ENCODE measurements at regions not wholly inside any gene's neighbourhood (a gene's known extent, or its start where the extent isn't known, plus 50 kb on each side); places are given as distances from the start of the nearest gene placed in this dataset.

DNA sequence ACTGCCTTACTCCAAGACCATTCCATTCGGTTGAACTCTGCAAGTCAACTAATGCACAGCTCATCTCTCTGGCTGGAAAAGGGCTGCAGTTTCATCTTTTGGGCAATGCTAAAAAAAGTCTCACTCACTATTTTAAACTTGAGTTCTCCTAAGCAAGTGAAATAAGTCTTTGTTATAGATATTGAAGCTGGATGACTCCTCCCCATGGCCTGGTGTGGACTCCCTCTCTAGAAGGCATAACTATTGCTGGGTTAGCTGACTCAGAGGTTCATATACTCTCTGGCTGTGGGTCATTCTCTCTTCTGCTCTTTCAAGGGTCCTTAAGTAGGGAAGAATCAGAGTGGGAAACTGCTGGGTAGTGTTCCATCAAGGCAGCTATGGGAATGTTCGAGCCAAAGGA lies 88.0 kb downstream of the XCL2 start:
- Mint-ChIP-seq H3K4me3 (no peak overlapping the region), H3K27ac (peak overlapping the region; percentile 72), H3K36me3 (ENCODE audit: low read depth) (peaks cover 27% of the 10 kb centered on the region), H3K27me3 (ENCODE audit: insufficient read depth) (peaks cover 1% of the 10 kb centered on the region), H3K4me1 (ENCODE audit: low read depth) (peaks cover 49% of the 10 kb centered on the region), H3K9me3 (peaks cover 11% of the 10 kb centered on the region)
- peak; percentile 24 for DNase-seq
- no peak for TF ChIP-seq CTCF (IDR thresholded peaks at IDR 0.05)

DNA sequence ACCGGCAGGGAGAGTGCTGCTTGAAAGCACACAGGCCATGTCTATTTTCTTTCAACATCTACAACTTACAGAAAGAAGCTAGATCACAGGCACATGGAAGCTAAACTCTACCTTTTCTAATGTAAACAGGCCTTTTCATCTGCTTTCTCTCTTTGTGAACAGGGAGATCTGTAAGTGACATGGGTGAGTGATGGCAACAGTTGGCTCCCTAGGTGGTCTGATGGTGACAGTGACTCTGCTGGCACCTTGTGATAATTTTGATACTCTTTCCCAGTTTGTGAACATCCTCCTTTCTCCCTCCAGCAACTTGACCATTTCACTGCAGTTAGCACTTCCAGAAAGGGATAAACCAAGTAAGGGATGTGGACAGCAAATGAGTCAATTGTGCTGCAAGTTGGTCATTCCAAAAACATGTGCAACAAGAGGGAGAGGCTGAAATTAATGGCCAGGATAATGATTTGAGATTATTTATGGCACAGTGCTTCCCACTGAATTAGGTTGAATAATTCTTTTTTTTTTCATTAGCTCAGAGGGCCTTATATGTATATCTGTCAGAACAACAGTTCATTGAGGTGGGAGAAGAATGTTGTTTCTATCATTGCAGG lies 89.5 kb downstream of the XCL2 start:
- Mint-ChIP-seq H3K4me3 (peak overlapping the region; percentile 6; the same call in 1 of the 2 replicates), H3K36me3 (ENCODE audit: low read depth) (peaks cover 13% of the 10 kb centered on the region), H3K27ac (peak overlapping the region; percentile 84), H3K4me1 (ENCODE audit: low read depth) (peaks cover 49% of the 10 kb centered on the region), H3K27me3 (ENCODE audit: insufficient read depth) (peaks cover 1% of the 10 kb centered on the region), H3K9me3 (peaks cover 9% of the 10 kb centered on the region)
- DNase-seq, result peak; percentile 82
- no peak for TF ChIP-seq CTCF (IDR thresholded peaks at IDR 0.05)

DNA sequence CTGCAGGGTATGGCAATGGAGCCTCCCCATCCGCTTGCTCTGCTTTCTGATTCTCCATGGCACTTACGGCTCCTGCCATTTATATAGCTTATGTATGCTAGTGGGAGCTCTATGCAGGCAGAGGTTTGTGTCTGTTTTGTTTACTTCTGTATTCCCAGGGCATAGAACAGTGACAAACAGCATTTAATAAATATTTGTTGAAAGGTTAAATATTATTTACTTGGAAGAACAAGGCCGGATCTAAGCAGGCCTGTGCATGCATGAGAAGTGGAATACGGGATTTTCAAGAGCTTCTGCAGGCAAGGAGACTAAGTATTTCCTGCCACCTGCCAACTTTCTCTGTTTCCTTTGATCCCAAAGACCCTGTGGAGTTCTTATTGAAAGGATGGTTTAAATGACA lies 90.7 kb downstream of the XCL2 start:
- H3K36me3 Mint-ChIP-seq (ENCODE audit: low read depth), result peaks cover 13% of the 10 kb centered on the region
- no peak for TF ChIP-seq CTCF (IDR thresholded peaks at IDR 0.05)
- DNase-seq, result no peak
- no peak overlapping the region for H3K4me3 Mint-ChIP-seq
- H3K27me3 Mint-ChIP-seq (ENCODE audit: insufficient read depth), result peaks cover 5% of the 10 kb centered on the region
- peaks cover 46% of the 10 kb centered on the region for H3K4me1 Mint-ChIP-seq (ENCODE audit: low read depth)
- peaks cover 9% of the 10 kb centered on the region for H3K9me3 Mint-ChIP-seq
- H3K27ac Mint-ChIP-seq, result no peak overlapping the region

DNA sequence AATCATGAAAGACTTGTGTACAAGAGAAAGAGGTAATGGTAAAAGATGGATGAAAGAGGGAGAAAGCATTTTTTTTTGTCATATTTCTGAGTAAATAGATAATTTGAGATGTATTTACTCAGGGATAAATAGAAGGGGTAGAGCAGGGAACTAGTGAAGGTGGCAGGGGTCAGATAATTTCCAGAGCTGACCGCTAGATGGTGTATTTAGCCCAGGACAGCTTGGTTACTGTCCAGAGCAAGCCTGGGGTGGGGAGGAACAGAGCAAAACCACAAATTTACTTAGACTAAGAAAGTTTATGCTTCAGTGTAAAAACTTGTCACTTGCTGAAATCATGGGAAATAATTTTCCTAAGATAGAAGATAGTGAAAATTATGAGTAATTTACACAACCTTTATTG lies 91.5 kb downstream of the XCL2 start:
- Mint-ChIP-seq H3K27me3 (ENCODE audit: insufficient read depth) (peaks cover 5% of the 10 kb centered on the region), H3K9me3 (peaks cover 9% of the 10 kb centered on the region), H3K27ac (no peak overlapping the region), H3K4me3 (no peak overlapping the region), H3K4me1 (ENCODE audit: low read depth) (peaks cover 39% of the 10 kb centered on the region), H3K36me3 (ENCODE audit: low read depth) (peaks cover 13% of the 10 kb centered on the region)
- DNase-seq, result no peak
- TF ChIP-seq CTCF (IDR thresholded peaks at IDR 0.05), result 0 out of 2 replicates have a peak, but pooled peaks have one; percentile 27

DNA sequence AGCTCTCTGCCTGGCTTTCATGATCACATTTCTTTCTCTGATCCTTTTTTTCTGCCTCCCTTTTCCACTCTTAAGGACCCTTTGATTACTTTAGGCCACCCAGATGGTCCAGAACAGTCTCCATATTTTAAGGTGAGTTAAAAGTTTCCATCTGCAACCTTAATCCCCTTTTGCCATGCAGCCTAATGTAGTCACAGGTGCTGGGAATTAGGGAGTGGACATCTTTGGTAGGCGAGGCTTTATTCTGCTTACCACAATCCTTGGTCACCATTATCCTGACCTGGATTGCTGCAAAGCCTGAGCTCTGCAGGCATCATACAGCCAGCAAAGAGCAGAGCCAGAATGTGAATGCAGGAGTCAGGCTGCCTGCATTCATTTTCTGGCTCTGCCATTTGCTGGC lies 95.9 kb downstream of the XCL2 start:
- Mint-ChIP-seq H3K36me3 (ENCODE audit: low read depth) (peaks cover 12% of the 10 kb centered on the region), H3K27ac (no peak overlapping the region), H3K27me3 (ENCODE audit: insufficient read depth) (peaks cover 8% of the 10 kb centered on the region), H3K4me1 (ENCODE audit: low read depth) (no peaks in the 10 kb centered on the region), H3K9me3 (peaks cover 9% of the 10 kb centered on the region), H3K4me3 (no peak overlapping the region)
- TF ChIP-seq CTCF (IDR thresholded peaks at IDR 0.05), result no peak
- DNase-seq, result no peak

Measured in HFFc6 (cell line).